Keratinocyte (primary cell): ENCODE measurements at regions not wholly inside any gene's neighbourhood (a gene's known extent, or its start where the extent isn't known, plus 50 kb on each side); places are given as distances from the start of the nearest gene placed in this dataset.

ENCODE experiments used
- EZH2 ChIP-seq: IDR thresholded peaks from one replicate; pipeline ENCODE4 v1.6.1; 2012; ENCODE audit warnings: inconsistent platforms, mild to moderate bottlenecking, low read length, moderate library complexity
- TF ChIP-seq, protein P1 (sequence below), 3 experiments: IDR thresholded peaks in 1 of 3; conservative IDR thresholded peaks in 1 of 3; optimal IDR thresholded peaks in 1 of 3; 2 replicates in 2 of 3; 3 replicates in 1 of 3; pipeline versions ENCODE3 to v1.5.1; 2011; ENCODE audit warnings: low read length in 3 of 3, mild to moderate bottlenecking in 3 of 3, moderate library complexity in 2 of 3, control low read depth in 1 of 3, inconsistent platforms in 1 of 3; ENCODE audit not compliant: insufficient read depth in 2 of 3; ENCODE audit errors: extremely low read depth in 1 of 3

DNA sequence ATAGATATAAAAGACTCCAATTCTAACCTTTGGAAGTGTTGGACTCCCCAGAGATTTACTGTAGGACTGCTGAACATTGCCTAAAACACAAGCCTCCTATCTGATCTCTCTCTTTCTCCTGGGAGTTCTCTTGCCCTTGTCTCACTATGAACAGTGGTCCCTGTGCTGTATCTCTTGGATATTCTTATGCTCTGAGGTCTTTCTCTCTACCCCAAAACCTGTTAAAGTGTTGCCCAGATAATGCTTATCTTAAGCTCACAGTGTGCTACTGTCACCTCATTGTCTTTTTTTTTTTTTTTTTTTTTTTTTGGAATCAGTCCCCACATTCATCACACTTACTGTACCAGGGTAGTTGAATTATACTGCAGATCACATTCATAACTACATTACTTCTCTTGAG lies 131.0 kb upstream of the CBLB start:
- TF ChIP-seq, protein P1, sequence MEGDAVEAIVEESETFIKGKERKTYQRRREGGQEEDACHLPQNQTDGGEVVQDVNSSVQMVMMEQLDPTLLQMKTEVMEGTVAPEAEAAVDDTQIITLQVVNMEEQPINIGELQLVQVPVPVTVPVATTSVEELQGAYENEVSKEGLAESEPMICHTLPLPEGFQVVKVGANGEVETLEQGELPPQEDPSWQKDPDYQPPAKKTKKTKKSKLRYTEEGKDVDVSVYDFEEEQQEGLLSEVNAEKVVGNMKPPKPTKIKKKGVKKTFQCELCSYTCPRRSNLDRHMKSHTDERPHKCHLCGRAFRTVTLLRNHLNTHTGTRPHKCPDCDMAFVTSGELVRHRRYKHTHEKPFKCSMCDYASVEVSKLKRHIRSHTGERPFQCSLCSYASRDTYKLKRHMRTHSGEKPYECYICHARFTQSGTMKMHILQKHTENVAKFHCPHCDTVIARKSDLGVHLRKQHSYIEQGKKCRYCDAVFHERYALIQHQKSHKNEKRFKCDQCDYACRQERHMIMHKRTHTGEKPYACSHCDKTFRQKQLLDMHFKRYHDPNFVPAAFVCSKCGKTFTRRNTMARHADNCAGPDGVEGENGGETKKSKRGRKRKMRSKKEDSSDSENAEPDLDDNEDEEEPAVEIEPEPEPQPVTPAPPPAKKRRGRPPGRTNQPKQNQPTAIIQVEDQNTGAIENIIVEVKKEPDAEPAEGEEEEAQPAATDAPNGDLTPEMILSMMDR (optimal IDR thresholded peaks at IDR 0.05 in 1 of 3, IDR thresholded peaks at IDR 0.05 in 1 of 3, conservative IDR thresholded peaks at IDR 0.05 in 1 of 3; ENCODE audit: extremely low read depth in 1 of 3, insufficient read depth in 2 of 3, low read length in 3 of 3): no peak
- TF ChIP-seq EZH2: no peak
